Fibroblast of peridontal ligament (primary cell): ENCODE measurements at regions not wholly inside any gene's neighbourhood (a gene's known extent, or its start where the extent isn't known, plus 50 kb on each side); places are given as distances from the start of the nearest gene placed in this dataset.

Source experiments
- DNase-seq: peaks from one replicate; pipeline ENCODE4 v3.0.0-alpha.2; 2010; ENCODE audit errors: extremely low read depth

DNA sequence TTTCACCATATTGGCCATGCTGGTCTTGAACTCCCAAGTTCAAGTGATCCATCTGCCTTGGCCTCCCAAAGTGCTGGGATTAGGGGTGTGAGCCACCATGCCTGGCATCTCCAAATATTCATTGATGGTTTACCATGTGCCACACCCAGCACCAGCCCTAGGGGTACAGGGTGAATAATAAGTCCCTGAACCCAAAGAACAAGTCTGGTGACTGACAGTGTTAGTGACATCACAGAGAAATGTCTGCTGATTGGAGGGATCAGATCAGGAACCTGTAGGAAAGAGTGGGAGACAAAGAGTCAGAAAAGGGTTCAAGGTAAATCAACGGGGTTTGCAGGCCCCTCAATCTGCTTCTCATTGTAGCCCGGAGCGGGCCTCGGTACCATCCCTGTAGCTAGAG is 118.4 kb upstream of the NABP1 start:
- no peak for DNase-seq

DNA sequence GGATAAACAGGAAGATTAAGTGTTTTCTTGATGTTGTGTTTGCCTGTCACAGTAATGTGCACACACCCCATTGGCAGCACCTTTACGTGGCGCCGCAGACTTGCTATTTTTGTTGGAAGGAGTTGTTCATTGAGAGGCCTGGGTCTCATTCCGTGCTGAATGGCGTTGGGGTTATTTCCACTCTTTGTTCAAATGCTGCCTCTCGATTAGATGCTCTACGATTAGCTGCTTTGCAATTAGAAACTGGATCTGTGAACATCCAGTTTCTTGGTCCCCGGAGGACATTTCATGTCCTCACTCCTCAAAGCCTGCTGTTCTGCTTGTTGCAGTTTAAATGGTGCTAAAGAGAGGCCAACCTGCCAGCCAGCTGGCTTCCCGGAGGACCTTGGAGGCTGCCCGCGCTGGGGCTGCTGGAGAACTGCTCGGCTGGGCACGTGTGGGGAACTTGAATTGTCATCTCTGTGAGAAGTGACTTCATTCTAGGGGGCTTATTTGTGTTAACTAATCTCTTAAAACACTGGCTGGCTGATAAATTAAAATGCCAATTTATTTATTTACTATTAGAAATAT is 117.4 kb upstream of the NABP1 start:
- no peak for DNase-seq

GRCh38 chr2:191565120-191565519 is 112.8 kb upstream of the NABP1 start:
- DNase-seq = no peak

- DNase-seq = no peak
Measured at GRCh38 chr2:191565647-191566198, 112.2 kb upstream of the NABP1 start.

DNA sequence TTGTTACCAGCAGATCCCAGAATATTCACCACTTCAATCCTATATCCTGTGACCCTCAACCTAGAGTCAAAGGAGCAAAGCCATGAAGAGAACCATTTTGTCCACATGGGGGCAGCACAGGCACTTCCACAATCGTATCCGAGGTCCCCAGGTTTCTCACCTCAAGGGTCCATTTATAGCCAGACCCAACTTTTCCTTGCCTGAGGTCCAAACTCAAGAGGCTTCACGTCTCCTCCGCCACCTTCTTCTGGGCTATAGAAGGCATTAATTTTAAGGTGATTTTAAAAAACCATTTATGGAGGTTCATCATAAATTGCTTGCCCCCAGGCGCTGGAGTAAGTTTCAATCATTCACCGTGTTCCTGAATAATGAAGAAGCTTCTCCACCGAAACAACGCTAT is 111.6 kb upstream of the NABP1 start:
- DNase-seq = peak; percentile 72

DNA sequence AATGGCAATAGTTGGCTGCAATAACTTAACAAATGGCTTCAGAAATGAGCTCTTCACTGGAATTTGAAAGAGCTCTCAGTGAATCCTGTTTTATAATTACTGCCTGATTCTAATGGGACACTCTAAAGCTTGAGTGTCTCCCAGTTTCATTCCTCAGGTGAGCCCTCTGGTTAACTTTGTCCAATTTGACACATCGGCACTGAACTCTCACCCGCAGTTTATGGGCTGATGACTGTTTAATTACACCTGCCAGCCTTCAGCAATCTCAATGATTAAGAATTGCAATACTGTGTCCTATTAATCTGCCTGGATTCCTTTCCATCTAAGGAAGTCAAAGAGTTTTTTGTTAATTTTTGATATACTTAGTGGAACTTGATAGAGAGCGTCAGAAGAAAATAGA is 110.7 kb upstream of the NABP1 start:
- no peak for DNase-seq

DNA sequence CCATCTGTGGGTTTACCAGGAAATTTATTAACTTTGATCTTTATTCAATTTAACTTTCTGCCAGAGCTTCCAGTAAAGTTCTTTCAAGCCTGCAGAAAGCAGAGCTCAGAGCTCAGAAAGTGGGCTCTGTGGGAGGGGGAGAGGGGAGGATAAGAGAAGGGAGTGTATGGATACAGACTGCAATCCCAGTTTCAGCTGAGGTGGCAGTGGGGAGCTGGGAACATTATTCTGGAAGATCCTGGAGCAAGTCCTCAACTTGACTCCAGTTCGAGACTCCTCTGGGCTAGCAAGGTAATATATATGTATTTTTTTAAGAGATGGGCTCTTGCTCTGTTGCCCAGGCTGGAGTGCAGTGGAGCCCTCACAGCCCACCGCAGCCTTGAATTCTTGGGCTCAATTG is 108.9 kb upstream of the NABP1 start:
- no peak for DNase-seq

GRCh38 chr2:191571163-191571769 is 106.7 kb upstream of the NABP1 start:
- DNase-seq = peak; percentile 88

- DNase-seq = no peak
Measured at GRCh38 chr2:191572319-191572718, 105.6 kb upstream of the NABP1 start.

- DNase-seq = no peak
Measured at GRCh38 chr2:191573216-191573615, 104.7 kb upstream of the NABP1 start.

GRCh38 chr2:191574232-191574631 is 103.7 kb upstream of the NABP1 start:
- no peak for DNase-seq

GRCh38 chr2:191577605-191578004 is 100.3 kb upstream of the NABP1 start:
- no peak for DNase-seq

GRCh38 chr2:191578031-191578430 is 99.9 kb upstream of the NABP1 start:
- DNase-seq = no peak

- DNase-seq = peak; percentile 65
Measured at GRCh38 chr2:191580581-191580980, 97.4 kb upstream of the NABP1 start.

DNA sequence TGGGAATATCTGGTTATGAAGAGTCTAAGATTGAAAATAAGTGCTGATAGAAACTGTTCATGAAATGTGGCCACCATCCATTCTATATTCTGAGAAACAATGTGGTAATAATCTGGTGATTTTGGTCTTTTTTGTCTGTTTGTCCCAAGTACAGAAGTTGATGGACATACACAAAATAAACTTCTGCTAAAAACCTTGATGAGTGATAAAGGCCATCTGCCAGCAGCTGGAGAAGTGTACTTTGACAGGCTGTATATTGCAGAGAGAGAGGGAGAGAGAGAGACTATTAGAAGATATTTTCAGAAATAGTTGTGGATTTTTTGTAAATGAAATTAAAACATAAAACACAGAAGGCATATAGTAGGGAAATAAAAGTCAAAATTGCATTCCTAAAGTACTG is 96.9 kb upstream of the NABP1 start:
- no peak for DNase-seq

DNA sequence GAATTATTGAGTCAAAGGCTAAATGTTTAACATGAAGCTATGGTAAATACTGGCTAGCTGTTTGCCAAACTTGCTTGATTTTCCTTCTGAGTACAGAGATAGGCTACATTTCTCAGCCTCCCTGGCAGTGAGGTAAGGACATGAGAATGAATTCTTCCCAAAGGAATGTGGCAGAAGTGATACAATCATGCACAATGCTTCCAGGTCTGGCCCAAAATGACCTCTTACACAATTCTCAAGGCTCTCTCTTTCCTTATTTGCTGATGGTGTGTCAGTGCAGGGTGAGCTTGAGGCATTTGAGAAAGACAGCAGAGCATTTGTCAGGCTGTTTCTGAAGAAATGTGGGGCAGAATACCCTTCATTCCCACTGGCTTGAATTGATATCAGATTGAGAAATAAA is 95.6 kb upstream of the NABP1 start:
- DNase-seq = peak; percentile 84

DNA sequence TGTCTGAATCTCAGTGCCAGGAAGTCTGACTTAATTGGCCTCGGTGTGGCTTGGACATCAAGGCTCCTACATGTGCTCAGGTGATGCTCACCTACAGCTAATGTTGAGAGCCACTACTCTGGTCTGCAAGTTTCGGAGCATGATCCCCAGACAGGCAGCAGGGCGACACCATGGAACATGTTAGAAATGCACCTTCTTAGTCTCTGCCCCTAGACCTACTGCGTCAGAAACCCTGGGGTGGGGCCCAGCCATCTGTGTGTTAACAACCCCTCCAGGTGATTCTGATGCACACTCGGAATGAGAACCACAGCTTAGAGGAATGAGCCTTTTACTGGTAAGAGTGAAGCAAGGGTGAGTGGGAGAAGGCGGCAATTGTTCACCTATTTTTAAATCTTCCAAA is 86.9 kb upstream of the NABP1 start:
- DNase-seq = no peak

DNA sequence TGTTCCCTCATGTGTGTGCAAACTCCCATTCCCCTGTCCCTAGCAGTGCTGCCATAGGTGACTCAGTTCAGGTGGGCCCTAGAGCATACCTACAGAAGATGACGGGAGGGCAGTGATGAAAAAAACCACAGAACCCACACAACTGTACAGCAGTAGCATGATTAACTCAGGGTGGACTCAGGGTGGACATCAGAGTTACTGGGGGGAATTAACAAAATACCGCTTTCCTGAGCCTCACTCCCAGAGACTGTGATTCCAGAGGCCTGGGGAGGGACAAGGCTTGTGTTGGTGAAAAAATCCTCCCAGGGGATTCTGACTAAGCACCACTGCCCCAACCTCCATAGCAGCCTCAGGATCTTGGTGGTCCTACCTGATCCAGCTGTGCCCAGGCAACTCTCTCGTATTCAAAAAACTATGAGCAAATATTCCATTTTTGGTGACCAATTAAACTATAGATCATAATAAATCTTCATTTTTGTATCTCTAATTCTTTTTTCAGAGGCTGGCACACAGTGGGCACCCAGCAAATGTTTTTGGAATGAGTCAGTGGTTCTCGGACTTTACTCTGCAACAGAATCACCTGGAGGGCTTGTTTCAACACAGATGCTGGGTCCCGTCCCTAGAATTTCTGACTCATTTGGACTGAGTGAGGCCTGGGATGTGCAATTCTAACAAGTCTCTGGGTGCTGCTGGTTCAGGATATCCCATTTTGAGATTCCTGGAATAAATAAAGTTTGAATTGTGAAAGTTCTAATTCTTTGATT is 84.1 kb upstream of the NABP1 start:
- peak; percentile 65 for DNase-seq

GRCh38 chr2:191597186-191597751 is 80.7 kb upstream of the NABP1 start:
- DNase-seq = no peak

- no peak for DNase-seq
Measured at GRCh38 chr2:191598296-191598695, 79.6 kb upstream of the NABP1 start.

DNA sequence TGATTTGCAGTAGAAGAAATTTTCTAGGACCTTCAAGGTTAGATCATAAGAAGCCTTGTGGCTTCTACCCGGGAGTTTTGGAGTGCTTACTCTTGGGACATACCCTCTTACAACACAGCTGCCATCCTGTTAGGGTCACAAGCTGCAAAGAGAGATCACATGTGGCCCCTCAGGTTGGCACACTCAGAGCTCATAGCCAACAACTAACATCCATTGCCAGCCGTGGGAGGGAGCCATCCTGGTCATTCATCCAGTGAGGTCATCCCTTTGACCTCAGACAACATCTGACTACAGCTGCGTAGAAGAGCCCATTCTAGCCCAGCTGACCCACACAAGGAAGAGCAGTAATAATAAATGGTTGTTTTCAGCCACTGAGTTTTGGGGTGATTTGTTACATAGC is 76.9 kb upstream of the NABP1 start:
- DNase-seq = no peak

DNA sequence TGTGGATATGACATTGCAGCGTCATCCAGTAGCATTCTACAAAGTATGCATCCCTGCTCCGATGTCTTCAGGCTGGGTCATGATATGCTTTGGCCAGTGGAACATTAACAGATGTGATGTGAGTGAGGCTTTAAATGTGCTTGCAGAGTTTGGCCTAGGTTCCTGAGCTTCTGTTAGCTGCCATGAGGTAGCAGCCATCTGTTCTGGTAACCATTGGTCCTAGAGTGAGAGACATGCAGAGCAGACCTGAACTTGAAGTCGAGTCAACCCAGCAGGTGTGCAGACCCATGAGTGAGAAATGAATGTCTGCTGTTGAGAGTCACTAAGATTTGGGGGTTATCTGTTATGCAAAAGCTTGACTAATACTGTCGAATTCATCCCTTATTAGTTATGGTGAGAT is 73.8 kb upstream of the NABP1 start:
- DNase-seq = no peak

- no peak for DNase-seq
Measured at GRCh38 chr2:191607096-191607495, 70.8 kb upstream of the NABP1 start.
